Astrocyte (in vitro differentiated cells and primary cell): ENCODE measurements at regions not wholly inside any gene's neighbourhood (a gene's known extent, or its start where the extent isn't known, plus 50 kb on each side); places are given as distances from the start of the nearest gene placed in this dataset.

Experiments used
- DNase-seq: peaks from one replicate; pipeline ENCODE4 v3.0.0-alpha.2; 2010; ENCODE audit warnings: low read depth
- FAIRE-seq: peaks from 2 replicates; lab custom pipeline; 2011; peaks lifted over from hg19 to GRCh38; lab: Jason Lieb, UNC
- H2AFZ ChIP-seq: 2 replicates; pipeline ENCODE4 v1.6.0; 2012; ENCODE audit warnings: low read depth, low read length, inconsistent platforms
- H3K27ac ChIP-seq: 2 replicates; pipeline ENCODE4 v1.5.1; 2011; ENCODE audit warnings: low read depth, low read length, inconsistent platforms
- H3K27me3 ChIP-seq: 2 replicates; pipeline ENCODE4 v1.6.0; 2011; ENCODE audit warnings: low read length, inconsistent platforms; ENCODE audit not compliant: insufficient read depth
- H3K36me3 ChIP-seq: 2 replicates; pipeline ENCODE4 v1.5.1; 2011; ENCODE audit warnings: low read length, inconsistent platforms; ENCODE audit not compliant: insufficient read depth
- H3K4me1 ChIP-seq: 2 replicates; pipeline ENCODE4 v1.5.1; 2011; ENCODE audit warnings: low read length, inconsistent platforms; ENCODE audit not compliant: insufficient read depth
- H3K4me2 ChIP-seq: 2 replicates; pipeline ENCODE4 v1.6.0; 2012; ENCODE audit warnings: low read length, inconsistent platforms
- H3K4me3 ChIP-seq: 2 replicates; pipeline ENCODE4 v1.5.1; 2011; ENCODE audit warnings: low read depth, mild to moderate bottlenecking, low read length, inconsistent platforms; ENCODE audit not compliant: insufficient read depth
- H3K79me2 ChIP-seq: 2 replicates; pipeline ENCODE4 v1.6.0; 2012; ENCODE audit warnings: mild to moderate bottlenecking, low read length, inconsistent platforms; ENCODE audit not compliant: insufficient read depth
- H3K9ac ChIP-seq: 2 replicates; pipeline ENCODE4 v1.6.0; 2012; ENCODE audit warnings: mild to moderate bottlenecking, low read length, inconsistent platforms
- H3K9me3 ChIP-seq: 2 replicates; pipeline ENCODE4 v1.5.1; 2012; ENCODE audit warnings: low read depth, mild to moderate bottlenecking, low read length, inconsistent platforms; ENCODE audit not compliant: insufficient read depth
- H4K20me1 ChIP-seq: 2 replicates; pipeline ENCODE4 v1.6.0; 2012; ENCODE audit warnings: low read length, inconsistent platforms; ENCODE audit not compliant: insufficient read depth
- H3K27ac Mint-ChIP-seq: one replicate; pipeline ENCODE4 v1.8.0; 2021; ENCODE audit warnings: mild to moderate bottlenecking, mixed read lengths; ENCODE audit not compliant: unreplicated experiment
- H3K27me3 Mint-ChIP-seq: one replicate; pipeline ENCODE4 v1.8.0; 2021; ENCODE audit warnings: low read depth, mixed read lengths; ENCODE audit not compliant: unreplicated experiment
- H3K36me3 Mint-ChIP-seq: one replicate; pipeline ENCODE4 v1.8.0; 2021; ENCODE audit warnings: low read depth, mixed read lengths; ENCODE audit not compliant: unreplicated experiment
- H3K4me1 Mint-ChIP-seq: one replicate; pipeline ENCODE4 v1.8.0; 2021; ENCODE audit warnings: low read depth, mixed read lengths; ENCODE audit not compliant: unreplicated experiment
- H3K4me3 Mint-ChIP-seq: one replicate; pipeline ENCODE4 v1.8.0; 2021; ENCODE audit warnings: mild to moderate bottlenecking, moderate library complexity, mixed read lengths; ENCODE audit not compliant: unreplicated experiment
- H3K9me3 Mint-ChIP-seq: one replicate; pipeline ENCODE4 v1.8.0; 2021; ENCODE audit warnings: mild to moderate bottlenecking, mixed read lengths; ENCODE audit not compliant: unreplicated experiment
- EZH2 ChIP-seq: IDR thresholded peaks from 2 replicates; pipeline ENCODE4 v1.6.1; 2012; ENCODE audit warnings: mild to moderate bottlenecking, low read length, inconsistent platforms; ENCODE audit not compliant: insufficient read depth
- TF ChIP-seq, protein P1 (sequence below): IDR thresholded peaks from 2 replicates; pipeline ENCODE4 v1.5.1; 2011; ENCODE audit warnings: low read depth, mild to moderate bottlenecking, inconsistent platforms, low read length, moderate library complexity; ENCODE audit not compliant: insufficient read depth

DNA sequence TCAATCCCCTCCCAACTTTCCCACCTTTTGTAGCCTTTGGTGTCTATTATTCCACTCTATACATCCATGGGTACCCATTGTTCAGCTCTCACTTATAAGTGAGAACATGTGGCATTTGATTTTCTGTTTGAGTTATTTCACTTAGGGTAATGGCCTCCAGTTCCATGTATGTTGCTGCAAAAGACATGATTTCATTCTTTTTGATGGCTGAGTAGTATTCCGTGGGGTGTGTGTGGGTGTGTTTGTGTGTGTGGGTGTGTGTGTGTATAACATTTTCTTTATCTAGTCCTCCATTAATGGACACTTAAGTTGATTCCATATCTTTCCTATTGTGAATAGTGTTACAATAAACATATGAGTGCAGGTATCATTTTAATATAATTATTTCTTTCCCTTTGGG lies 157.5 kb upstream of the FSTL4 start:
- FAIRE-seq, result no peak
- Mint-ChIP-seq H3K9me3 (peaks cover 6% of the 10 kb centered on the region), H3K36me3 (peaks cover 2% of the 10 kb centered on the region), H3K4me1 (no peaks in the 10 kb centered on the region), H3K27me3 (peaks cover 34% of the 10 kb centered on the region), H3K27ac (no peak overlapping the region), H3K4me3 (no peak overlapping the region)
- TF ChIP-seq, protein P1, sequence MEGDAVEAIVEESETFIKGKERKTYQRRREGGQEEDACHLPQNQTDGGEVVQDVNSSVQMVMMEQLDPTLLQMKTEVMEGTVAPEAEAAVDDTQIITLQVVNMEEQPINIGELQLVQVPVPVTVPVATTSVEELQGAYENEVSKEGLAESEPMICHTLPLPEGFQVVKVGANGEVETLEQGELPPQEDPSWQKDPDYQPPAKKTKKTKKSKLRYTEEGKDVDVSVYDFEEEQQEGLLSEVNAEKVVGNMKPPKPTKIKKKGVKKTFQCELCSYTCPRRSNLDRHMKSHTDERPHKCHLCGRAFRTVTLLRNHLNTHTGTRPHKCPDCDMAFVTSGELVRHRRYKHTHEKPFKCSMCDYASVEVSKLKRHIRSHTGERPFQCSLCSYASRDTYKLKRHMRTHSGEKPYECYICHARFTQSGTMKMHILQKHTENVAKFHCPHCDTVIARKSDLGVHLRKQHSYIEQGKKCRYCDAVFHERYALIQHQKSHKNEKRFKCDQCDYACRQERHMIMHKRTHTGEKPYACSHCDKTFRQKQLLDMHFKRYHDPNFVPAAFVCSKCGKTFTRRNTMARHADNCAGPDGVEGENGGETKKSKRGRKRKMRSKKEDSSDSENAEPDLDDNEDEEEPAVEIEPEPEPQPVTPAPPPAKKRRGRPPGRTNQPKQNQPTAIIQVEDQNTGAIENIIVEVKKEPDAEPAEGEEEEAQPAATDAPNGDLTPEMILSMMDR, result no peak
- no peak for TF ChIP-seq EZH2
- no peaks in the 10 kb centered on the region for H3K4me1 ChIP-seq
- H3K27ac ChIP-seq, result no peak overlapping the region
- no peak for DNase-seq
- no peak overlapping the region for H3K4me3 ChIP-seq
- H3K79me2 ChIP-seq, result no peaks in the 10 kb centered on the region
- H2AFZ ChIP-seq, result no peak overlapping the region
- H3K36me3 ChIP-seq, result no peaks in the 10 kb centered on the region
- no peaks in the 10 kb centered on the region for H4K20me1 ChIP-seq
- no peaks in the 10 kb centered on the region for H3K9me3 ChIP-seq
- no peak overlapping the region for H3K9ac ChIP-seq
- H3K27me3 ChIP-seq, result peaks cover 5% of the 10 kb centered on the region
- H3K4me2 ChIP-seq, result no peak overlapping the region

DNA sequence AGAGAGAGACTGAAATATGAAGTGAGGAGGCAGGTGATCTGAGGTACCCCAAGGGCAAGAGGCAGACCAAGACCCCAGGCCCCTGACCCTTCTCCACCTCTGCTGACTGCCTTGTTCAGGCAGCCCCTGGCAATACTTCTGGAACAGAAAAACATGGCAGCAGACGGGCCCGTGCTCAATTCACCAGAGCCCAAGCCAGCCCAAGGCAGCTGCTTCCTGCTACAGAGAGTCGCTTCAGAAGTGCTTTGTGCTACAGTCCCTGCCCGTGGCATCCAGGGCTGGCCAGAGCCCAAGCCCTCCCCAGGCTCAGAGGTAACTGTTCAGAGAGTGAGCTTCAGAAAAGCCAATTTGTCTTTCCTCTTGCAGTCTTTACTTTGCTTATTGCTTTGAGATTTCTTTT lies 151.4 kb upstream of the FSTL4 start:
- H3K4me3 Mint-ChIP-seq, result no peak overlapping the region
- no peaks in the 10 kb centered on the region for H3K4me1 Mint-ChIP-seq
- Histone ChIP-seq H3K9me3 (no peaks in the 10 kb centered on the region), H2AFZ (no peak overlapping the region), H3K9ac (no peak overlapping the region), H3K79me2 (no peaks in the 10 kb centered on the region), H4K20me1 (no peaks in the 10 kb centered on the region), H3K4me1 (no peaks in the 10 kb centered on the region), H3K4me3 (no peak overlapping the region), H3K4me2 (no peak overlapping the region), H3K27me3 (peaks cover 18% of the 10 kb centered on the region), H3K36me3 (no peaks in the 10 kb centered on the region), H3K27ac (no peak overlapping the region)
- peaks cover 50% of the 10 kb centered on the region for H3K27me3 Mint-ChIP-seq
- no peak overlapping the region for H3K27ac Mint-ChIP-seq
- no peak for DNase-seq
- no peaks in the 10 kb centered on the region for H3K36me3 Mint-ChIP-seq
- H3K9me3 Mint-ChIP-seq, result no peaks in the 10 kb centered on the region
- no peak for FAIRE-seq
- TF ChIP-seq, protein P1, result no peak
- no peak for TF ChIP-seq EZH2

DNA sequence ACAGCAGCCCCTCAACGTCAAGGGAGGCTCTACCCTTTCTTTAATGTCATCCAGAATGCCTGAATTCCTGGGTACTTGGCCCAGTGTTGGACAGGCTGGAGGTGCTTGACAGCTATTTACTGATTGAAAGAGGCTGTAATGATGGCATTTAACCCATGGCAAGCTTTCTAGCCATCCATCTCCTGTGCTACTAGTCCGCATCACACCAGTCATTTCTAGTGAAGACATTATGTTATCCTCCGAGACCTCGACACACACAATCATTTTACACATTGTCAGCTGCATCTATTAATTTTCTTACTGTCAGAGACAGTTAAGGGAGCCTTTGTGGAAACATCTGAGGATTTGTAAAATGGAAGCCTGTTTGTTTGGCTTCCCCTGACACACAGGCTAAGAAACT lies 149.3 kb upstream of the FSTL4 start:
- peaks cover 18% of the 10 kb centered on the region for H3K27me3 ChIP-seq
- no peak overlapping the region for H2AFZ ChIP-seq
- TF ChIP-seq, protein P1, result no peak
- TF ChIP-seq EZH2, result no peak
- DNase-seq (no peak), FAIRE-seq (no peak)
- H3K79me2 ChIP-seq, result no peaks in the 10 kb centered on the region
- no peaks in the 10 kb centered on the region for H3K9me3 Mint-ChIP-seq
- H3K4me3 Mint-ChIP-seq, result no peak overlapping the region
- no peaks in the 10 kb centered on the region for H4K20me1 ChIP-seq
- no peaks in the 10 kb centered on the region for H3K36me3 Mint-ChIP-seq
- no peak overlapping the region for H3K27ac Mint-ChIP-seq
- H3K27ac ChIP-seq, result no peak overlapping the region
- no peak overlapping the region for H3K4me3 ChIP-seq
- H3K9me3 ChIP-seq, result no peaks in the 10 kb centered on the region
- no peaks in the 10 kb centered on the region for H3K4me1 ChIP-seq
- no peak overlapping the region for H3K9ac ChIP-seq
- H3K27me3 Mint-ChIP-seq, result peaks cover 41% of the 10 kb centered on the region
- H3K4me2 ChIP-seq, result no peak overlapping the region
- H3K36me3 ChIP-seq, result no peaks in the 10 kb centered on the region
- no peaks in the 10 kb centered on the region for H3K4me1 Mint-ChIP-seq
